ENCODE measurements at regions not wholly inside any gene's neighbourhood (a gene's known extent, or its start where the extent isn't known, plus 50 kb on each side); places are given as distances from the start of the nearest gene placed in this dataset.

- no peak for DNase-seq
Measured at GRCh38 chr12:84741031-84741430, 171.6 kb downstream of the SLC6A15 start.

DNA sequence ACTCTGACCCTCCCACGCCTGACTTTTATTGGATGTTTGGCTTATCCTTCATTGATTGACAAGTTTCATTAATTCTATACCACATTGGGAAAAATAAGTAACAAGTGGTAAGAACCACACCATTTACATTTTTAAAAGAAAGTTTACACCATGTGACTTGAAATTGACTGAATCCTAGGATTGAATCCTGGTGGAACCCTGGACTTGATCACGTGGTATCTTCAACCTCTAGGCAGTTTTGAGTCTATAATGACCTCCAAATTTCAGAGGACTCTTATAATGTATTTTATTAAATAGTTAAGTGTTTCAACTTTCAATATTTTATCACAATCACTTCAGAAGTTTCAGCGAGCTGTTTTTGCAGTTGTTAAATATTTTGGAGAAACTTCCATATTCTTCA is 172.0 kb downstream of the SLC6A15 start:
- no peak for DNase-seq

DNA sequence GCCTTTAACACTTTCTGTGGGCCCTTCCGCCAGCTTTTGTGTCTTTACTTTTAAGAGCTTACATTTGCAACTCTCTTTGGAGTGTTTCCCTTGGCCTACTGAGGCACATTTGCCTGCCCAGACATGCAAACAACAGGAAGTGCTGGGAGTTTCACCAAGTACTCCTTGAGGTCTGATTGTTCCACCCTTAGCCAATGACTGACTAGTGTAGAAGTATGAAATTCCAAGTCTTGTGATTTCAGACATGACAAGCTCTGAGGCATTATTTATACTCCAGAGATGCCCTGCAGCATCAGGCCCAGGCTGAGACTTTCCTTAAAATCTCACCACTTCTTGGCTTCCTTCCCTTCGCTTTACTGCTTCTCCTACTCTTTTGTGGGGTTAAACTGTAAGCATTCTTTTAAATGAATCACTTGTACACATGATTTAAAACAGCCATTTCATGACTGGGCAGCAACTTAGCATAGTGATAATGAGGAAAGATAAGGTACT is 174.1 kb downstream of the SLC6A15 start:
- no peak for DNase-seq

DNA sequence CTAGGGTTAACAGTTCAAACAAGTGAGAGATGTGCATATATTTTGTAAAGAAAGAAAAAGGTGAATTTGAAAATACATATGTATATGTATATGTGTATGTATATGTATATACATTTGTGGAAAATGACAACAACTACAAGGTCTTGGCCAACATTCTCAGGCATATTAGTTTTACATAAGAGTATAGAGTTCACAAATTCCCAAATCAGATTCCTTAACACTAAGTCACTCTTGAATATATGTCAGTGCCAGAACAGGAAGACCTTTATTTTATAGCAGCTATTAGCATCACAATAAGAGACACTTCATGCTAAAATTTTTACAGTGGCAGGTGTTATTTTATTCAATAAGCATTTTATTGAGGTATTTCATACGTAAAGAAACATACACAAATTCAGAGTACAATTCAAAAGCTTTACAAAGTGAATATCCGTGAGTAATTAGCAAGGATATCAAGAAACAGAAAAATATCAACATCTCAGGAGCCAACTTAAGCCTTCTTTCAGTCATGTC is 179.7 kb downstream of the SLC6A15 start:
- DNase-seq, result no peak

DNA sequence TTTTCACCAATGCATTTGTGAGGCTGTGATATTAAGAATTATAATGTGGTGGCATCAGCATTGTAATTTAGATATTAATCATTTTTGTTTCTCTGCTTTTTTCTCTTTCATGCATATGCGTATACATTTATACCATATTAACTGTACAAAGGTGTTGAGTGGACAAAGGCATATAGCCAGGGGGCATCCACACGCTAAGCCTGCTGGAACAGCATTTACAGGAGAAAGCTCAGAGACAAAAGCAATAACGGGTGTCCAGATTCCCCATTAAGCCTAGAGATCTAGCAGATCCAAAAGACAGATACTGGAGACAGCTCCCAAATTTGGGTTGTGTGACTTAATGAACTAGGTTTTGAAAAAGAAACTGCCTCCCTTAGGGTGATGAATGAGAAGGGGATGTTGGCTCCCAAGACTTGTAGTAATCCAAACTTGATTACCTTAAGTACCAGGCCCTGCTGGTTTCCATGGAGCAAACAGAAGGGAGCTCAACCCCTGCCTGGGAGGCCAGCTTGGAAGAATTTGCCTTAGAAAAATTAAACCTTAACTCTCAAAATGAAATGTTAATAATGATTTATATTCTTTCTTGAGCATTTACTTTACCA is 181.9 kb downstream of the SLC6A15 start:
- DNase-seq, result no peak

- DNase-seq, result no peak
Measured at GRCh38 chr12:84727961-84728360, 184.6 kb downstream of the SLC6A15 start.

DNA sequence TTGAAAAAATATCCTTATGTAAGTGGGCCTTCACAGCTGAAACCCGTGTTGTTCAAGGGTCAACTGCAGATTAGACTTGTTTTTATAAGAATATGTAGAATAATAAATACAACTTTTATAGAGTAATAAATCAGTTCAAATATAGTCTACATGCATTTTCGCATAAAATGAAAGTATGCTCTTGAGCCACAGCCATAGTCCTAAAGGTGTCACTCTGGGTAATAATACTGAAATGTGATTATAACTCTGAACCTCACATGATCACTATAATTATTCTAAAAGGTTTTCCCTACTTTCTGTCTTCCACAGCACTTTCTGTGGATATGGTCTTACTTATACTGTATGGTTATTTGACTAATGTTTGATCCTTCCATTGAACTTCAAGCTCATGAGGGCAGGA is 185.8 kb downstream of the SLC6A15 start:
- DNase-seq, result no peak

DNA sequence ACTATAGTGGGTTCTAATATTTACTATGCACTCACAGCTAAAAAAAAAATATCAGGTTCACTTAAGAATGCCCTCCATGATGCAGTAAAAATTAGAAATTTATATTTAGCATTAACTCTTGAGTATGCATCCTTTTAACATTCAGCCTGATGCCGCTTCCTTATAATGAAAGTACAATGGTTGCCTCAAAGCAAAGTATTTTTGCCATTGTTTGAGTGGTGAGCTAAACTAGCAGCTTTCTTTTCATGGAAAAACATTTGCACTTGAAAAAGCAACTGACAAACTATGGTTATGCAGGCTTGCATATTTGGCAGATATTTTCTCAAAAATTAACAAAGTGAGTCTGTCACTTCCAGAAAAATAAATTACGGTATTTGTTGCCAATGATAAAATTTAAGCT is 188.6 kb downstream of the SLC6A15 start:
- no peak for DNase-seq

- no peak for DNase-seq
Measured at GRCh38 chr12:84719997-84720396, 192.6 kb downstream of the SLC6A15 start.

DNA sequence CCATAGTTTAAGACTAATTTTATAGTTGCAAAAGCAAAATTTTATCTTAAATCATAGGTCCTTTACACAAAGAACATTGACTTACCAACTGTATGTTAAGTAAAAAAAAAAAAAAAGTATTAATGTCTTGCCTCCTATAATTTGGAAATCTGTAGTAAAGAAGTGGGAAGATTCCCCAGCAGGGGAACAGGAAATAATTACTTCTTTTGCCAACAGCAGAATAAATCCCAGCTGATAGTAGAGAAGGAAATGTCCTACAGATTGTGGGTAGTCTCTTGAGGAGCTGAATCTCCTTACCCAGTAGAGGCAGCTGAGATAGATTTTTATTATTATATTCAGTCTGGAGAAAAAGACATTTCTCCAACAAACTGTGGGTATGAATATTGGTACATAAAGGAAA is 193.7 kb downstream of the SLC6A15 start:
- DNase-seq, result no peak

- DNase-seq, result no peak
Measured at GRCh38 chr12:84712747-84713146, 199.9 kb downstream of the SLC6A15 start.

GRCh38 chr12:84706374-84706773 is 206.2 kb downstream of the SLC6A15 start:
- no peak for DNase-seq

- DNase-seq, result no peak
Measured at GRCh38 chr12:84704856-84705255, 207.7 kb downstream of the SLC6A15 start.

GRCh38 chr12:84702001-84702400 is 210.6 kb downstream of the SLC6A15 start:
- no peak for DNase-seq

DNA sequence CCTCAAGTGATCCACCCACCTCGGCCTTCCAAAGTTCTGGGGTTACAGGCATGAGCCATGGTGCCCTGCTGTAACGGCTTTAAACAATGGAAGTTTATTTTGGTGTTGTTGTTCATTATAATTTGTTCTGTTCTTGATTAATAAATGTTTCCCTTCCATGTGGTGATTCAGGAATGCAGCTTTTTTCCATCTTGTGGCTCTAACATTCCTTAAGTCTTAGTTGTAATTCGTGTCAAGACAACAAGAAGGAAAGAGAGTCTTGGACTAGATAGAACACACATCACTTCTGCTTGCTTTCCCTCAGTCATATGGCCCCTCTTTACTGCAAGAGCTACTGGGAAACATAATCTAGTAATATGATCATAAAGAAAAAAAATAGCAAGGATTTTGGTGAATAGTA is 211.6 kb downstream of the SLC6A15 start:
- no peak for DNase-seq

- no peak for DNase-seq
Measured at GRCh38 chr12:84698576-84699333, 213.8 kb downstream of the SLC6A15 start.

GRCh38 chr12:84696908-84697540 is 215.6 kb downstream of the SLC6A15 start:
- no peak for DNase-seq

DNA sequence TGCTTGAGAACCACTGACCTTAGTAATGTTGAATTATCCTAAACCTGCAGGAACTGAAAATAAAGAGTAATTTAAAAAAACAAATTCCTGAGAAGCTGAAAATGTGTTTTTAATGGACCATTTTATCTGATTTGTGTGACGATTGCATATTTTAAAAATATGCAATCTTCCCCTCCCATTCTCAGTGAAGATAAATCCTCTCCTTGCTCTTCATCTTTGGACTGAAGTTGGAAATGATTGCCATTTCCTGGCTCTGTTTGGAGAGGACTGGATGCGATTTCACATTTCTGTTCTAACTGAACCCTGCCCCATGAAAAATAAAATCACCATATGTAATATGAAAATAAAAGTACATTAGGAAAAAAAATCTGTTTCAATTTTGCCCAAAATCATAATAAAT is 216.3 kb downstream of the SLC6A15 start:
- DNase-seq, result peak; percentile 7

DNA sequence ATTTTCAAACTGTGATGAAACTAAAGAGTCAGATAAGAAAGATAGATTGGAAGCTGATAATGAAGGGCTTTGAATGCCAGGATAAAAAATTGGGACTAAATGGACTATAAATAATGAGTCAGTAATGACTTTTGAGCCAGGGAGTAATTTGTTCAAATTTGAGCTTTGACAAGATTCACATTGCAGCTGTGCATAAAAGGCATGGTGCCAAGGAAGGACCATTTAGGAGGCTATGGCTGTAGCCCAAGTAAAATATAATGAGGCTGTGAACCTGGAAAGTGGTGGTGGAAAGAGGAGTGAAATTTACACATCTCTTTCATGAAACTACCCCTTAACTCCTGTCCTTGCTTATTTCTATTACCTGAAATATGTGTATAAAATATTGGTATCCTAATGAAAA is 218.5 kb downstream of the SLC6A15 start:
- peak; percentile 38 for DNase-seq

GRCh38 chr12:84692071-84692470 is 220.5 kb downstream of the SLC6A15 start:
- peak; percentile 35 for DNase-seq

GRCh38 chr12:84691266-84691665 is 221.3 kb downstream of the SLC6A15 start:
- DNase-seq, result peak; percentile 9

GRCh38 chr12:84689638-84690037 is 223.0 kb downstream of the SLC6A15 start:
- DNase-seq, result no peak

DNA sequence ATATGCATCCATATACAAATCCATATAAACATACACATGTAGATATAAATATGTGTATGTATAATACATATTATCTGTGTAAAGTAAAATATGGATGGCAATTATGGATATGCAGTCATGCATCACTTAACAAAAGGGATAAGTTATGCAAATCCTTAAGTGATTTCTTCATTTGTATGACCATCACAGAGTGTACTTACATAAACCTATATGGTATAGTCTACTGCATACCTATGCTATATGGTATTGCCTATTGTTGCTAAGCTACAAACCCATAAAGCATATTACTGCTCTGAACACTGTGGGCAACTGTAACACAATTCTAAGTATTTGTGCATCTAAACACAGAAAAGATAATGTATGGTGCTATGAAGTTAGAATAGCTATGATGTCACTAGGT is 227.2 kb downstream of the SLC6A15 start:
- no peak for DNase-seq
